IMR-90 (cell line): ENCODE measurements at regions not wholly inside any gene's neighbourhood (a gene's known extent, or its start where the extent isn't known, plus 50 kb on each side); places are given as distances from the start of the nearest gene placed in this dataset.

ENCODE experiments used
- ATAC-seq: fragments of 200-7000 bp; cut with Tn5 transposase; 2 replicates; pipeline ENCODE4 v1.9.1; 2020; ENCODE audit warnings: low read depth, mild to moderate bottlenecking, moderate library complexity
- BruUV-seq: library from RNA; stranded (reverse); fragments of 400-500 nt; replicated peaks from 2 replicates; lab custom pipeline; 2021; lab: Mats Ljungman, UMichigan
- CTCF ChIA-PET: fragments of 300-600 bp; formaldehyde crosslinking; extraction: SDS; loops from one replicate; lab custom pipeline; 2021; ENCODE audit warnings: antibody characterized with exemption; lab: Yijun Ruan, JAX
- POLR2A ChIA-PET: fragments of 300-600 bp; sonication (Branson Sonifier 250); formaldehyde crosslinking; loops from one replicate; lab custom pipeline; 2022; ENCODE audit warnings: antibody characterized with exemption; ENCODE audit not compliant: unreplicated experiment; lab: Charles Lee
- DNase-seq: peaks from one replicate; pipeline ENCODE4 v3.0.0; 2013
- H2AFZ ChIP-seq: replicated peaks from 2 replicates; pipeline ENCODE3; 2013; ENCODE audit warnings: low read length, mild to moderate bottlenecking; ENCODE audit not compliant: poor library complexity
- H2AK5ac ChIP-seq: 2 replicates; pipeline ENCODE4 v1.6.1; 2013; ENCODE audit warnings: low read depth, low read length, inconsistent platforms
- H2AK9ac ChIP-seq: replicated peaks from 2 replicates; pipeline ENCODE3; 2013; ENCODE audit warnings: mild to moderate bottlenecking, low read depth, low read length, moderate library complexity; ENCODE audit not compliant: poor library complexity
- H2BK120ac ChIP-seq: 2 replicates; pipeline ENCODE4 v1.6.1; 2013; ENCODE audit warnings: low read depth, low read length, inconsistent platforms
- H2BK15ac ChIP-seq: 3 replicates; pipeline ENCODE4 v1.6.1; 2013; ENCODE audit warnings: low read depth, low read length, inconsistent platforms
- H2BK20ac ChIP-seq: 2 replicates; pipeline ENCODE4 v1.6.1; 2013; ENCODE audit warnings: low read depth, mild to moderate bottlenecking, inconsistent platforms, low read length, moderate library complexity
- H2BK5ac ChIP-seq: 2 replicates; pipeline ENCODE4 v1.6.1; 2013; ENCODE audit warnings: mild to moderate bottlenecking, low read depth, low read length, inconsistent platforms; ENCODE audit not compliant: poor library complexity, severe bottlenecking
- H3K14ac ChIP-seq: replicated peaks from 2 replicates; pipeline ENCODE4 v1.6.1; 2013; ENCODE audit warnings: low read depth, low read length, inconsistent platforms
- H3K18ac ChIP-seq: 2 replicates; pipeline ENCODE4 v1.6.1; 2013; ENCODE audit warnings: low read depth, low read length, control low read depth
- H3K23ac ChIP-seq: 2 replicates; pipeline ENCODE4 v1.6.1; 2013; ENCODE audit warnings: low read depth, low read length, inconsistent platforms
- H3K27ac ChIP-seq: 2 replicates; pipeline ENCODE4 v1.5.1; 2013; ENCODE audit warnings: mild to moderate bottlenecking, control low read depth, low read length; ENCODE audit not compliant: insufficient read depth
- H3K27me3 ChIP-seq: 2 replicates; pipeline ENCODE4 v1.6.1; 2013; ENCODE audit warnings: low read length; ENCODE audit not compliant: control insufficient read depth, insufficient read depth
- H3K36me3 ChIP-seq: 2 replicates; pipeline ENCODE4 v1.6.1; 2013; ENCODE audit warnings: low read length, mixed read lengths; ENCODE audit not compliant: control insufficient read depth, insufficient read depth
- H3K4ac ChIP-seq: 2 replicates; pipeline ENCODE4 v1.6.1; 2013; ENCODE audit warnings: low read depth, low read length, inconsistent platforms
- H3K4me1 ChIP-seq: 2 replicates; pipeline ENCODE4 v1.6.1; 2013; ENCODE audit warnings: low read length, mixed read lengths; ENCODE audit not compliant: control insufficient read depth, insufficient read depth
- H3K4me2 ChIP-seq: 2 replicates; pipeline ENCODE4 v1.6.1; 2013; ENCODE audit warnings: low read depth, mild to moderate bottlenecking, control low read depth, low read length, moderate library complexity
- H3K4me3 ChIP-seq: 2 replicates; pipeline ENCODE4 v1.5.1; 2013; ENCODE audit warnings: low read depth, mild to moderate bottlenecking, control low read depth, low read length, moderate library complexity; ENCODE audit not compliant: insufficient read depth
- H3K56ac ChIP-seq: 2 replicates; pipeline ENCODE4 v1.6.1; 2013; ENCODE audit warnings: low read length, inconsistent platforms; ENCODE audit not compliant: insufficient read depth; ENCODE audit errors: extremely low read depth
- H3K79me1 ChIP-seq, 2 experiments: 2 replicates each; pipeline ENCODE4 v1.6.1; 2013; ENCODE audit warnings: low read length in 2 of 2, inconsistent platforms in 1 of 2, low read depth in 1 of 2
- H3K9ac ChIP-seq: 2 replicates; pipeline ENCODE4 v1.6.1; 2013; ENCODE audit warnings: low read depth, low read length, control low read depth
- H3K9me1 ChIP-seq: 2 replicates; pipeline ENCODE4 v1.6.1; 2013; ENCODE audit warnings: low read length, inconsistent platforms; ENCODE audit not compliant: insufficient read depth
- H3K9me3 ChIP-seq: 2 replicates; pipeline ENCODE4 v1.6.1; 2013; ENCODE audit warnings: low read length; ENCODE audit not compliant: control insufficient read depth, insufficient read depth
- H4K20me1 ChIP-seq: 2 replicates; pipeline ENCODE4 v1.6.1; 2013; ENCODE audit warnings: low read length, inconsistent platforms; ENCODE audit not compliant: insufficient read depth
- H4K5ac ChIP-seq: 2 replicates; pipeline ENCODE4 v1.6.1; 2013; ENCODE audit warnings: mild to moderate bottlenecking, low read depth, low read length, control low read depth
- H4K8ac ChIP-seq, 2 experiments: 2 replicates each; pipeline ENCODE4 v1.6.1; 2013; ENCODE audit warnings: low read depth in 2 of 2, low read length in 2 of 2, control low read depth in 1 of 2, inconsistent platforms in 1 of 2
- H4K91ac ChIP-seq: 2 replicates; pipeline ENCODE4 v1.6.1; 2013; ENCODE audit warnings: low read depth, low read length, inconsistent platforms; ENCODE audit not compliant: insufficient read depth
- BHLHE40 ChIP-seq: fragments of 150-350 bp; IDR thresholded peaks from 2 replicates; pipeline ENCODE4 v1.6.1; 2016; ENCODE audit warnings: mild to moderate bottlenecking, low read depth, low read length
- CEBPB ChIP-seq: IDR thresholded peaks from 2 replicates; pipeline ENCODE4 v1.6.1; 2012; ENCODE audit warnings: low read depth, low read length, improper control_type of control experiment
- CHD1 ChIP-seq: IDR thresholded peaks from 2 replicates; pipeline ENCODE4 v1.6.1; 2012; ENCODE audit warnings: low read depth, low read length, improper control_type of control experiment
- FOS ChIP-seq: fragments of 150-350 bp; IDR thresholded peaks from 2 replicates; pipeline ENCODE4 v1.6.1; 2016; ENCODE audit warnings: low read depth, low read length
- MAFK ChIP-seq: IDR thresholded peaks from 2 replicates; pipeline ENCODE4 v1.6.1; 2012; ENCODE audit warnings: low read depth, low read length, improper control_type of control experiment
- MAZ ChIP-seq: IDR thresholded peaks from 2 replicates; pipeline ENCODE4 v1.6.1; 2012; ENCODE audit warnings: low read depth, mild to moderate bottlenecking, low read length, improper control_type of control experiment, moderate library complexity, borderline replicate concordance
- MXI1 ChIP-seq: IDR thresholded peaks from 2 replicates; pipeline ENCODE4 v1.6.1; 2012; ENCODE audit warnings: low read depth, mild to moderate bottlenecking, low read length, moderate library complexity, borderline replicate concordance
- NFE2L2 ChIP-seq: fragments of 150-350 bp; IDR thresholded peaks from 2 replicates; pipeline ENCODE4 v1.6.1; 2016; ENCODE audit warnings: low read depth, mild to moderate bottlenecking, low read length
- RAD21 ChIP-seq: IDR thresholded peaks from 2 replicates; pipeline ENCODE4 v1.6.1; 2012; ENCODE audit warnings: low read length, improper control_type of control experiment
- RCOR1 ChIP-seq: IDR thresholded peaks from 2 replicates; pipeline ENCODE4 v1.6.1; 2012; ENCODE audit warnings: mild to moderate bottlenecking, low read length, improper control_type of control experiment; ENCODE audit not compliant: insufficient replicate concordance
- RFX5 ChIP-seq: IDR thresholded peaks from 2 replicates; pipeline ENCODE4 v1.8.0; 2012; ENCODE audit warnings: low read depth, mild to moderate bottlenecking, low read length, moderate library complexity
- SMC3 ChIP-seq: fragments of 150-350 bp; IDR thresholded peaks from 2 replicates; pipeline ENCODE4 v1.6.1; 2016; ENCODE audit warnings: low read depth, mild to moderate bottlenecking, antibody characterized with exemption, low read length, moderate library complexity
- WGBS, 2 experiments: methylation state at CpG; one replicate each; pipeline versions ENCODE4 v1.1.5 to v1.1.7; 2013; ENCODE audit warnings: missing lambda C conversion rate in 2 of 2; ENCODE audit not compliant: insufficient read length in 1 of 2; ENCODE audit errors: extremely low coverage in 2 of 2; 5-methylcytosine and 5-hydroxymethylcytosine counted together
- dilution Hi-C: fragments of 300-500 bp; cut with HindIII; formaldehyde crosslinking; loops from one replicate; pipeline ENCODE4 v1.14.3; 2018; ENCODE audit warnings: low sequenced_read_pairs; ENCODE audit not compliant: unreplicated experiment
- in situ Hi-C: fragments of 300-500 bp; cut with MboI; formaldehyde crosslinking; loops from 3 replicates; pipeline ENCODE4 v1.14.3; 2019; ENCODE audit warnings: low sequenced_read_pairs, inconsistent platforms, mixed read lengths
- intact Hi-C: fragments of 100-400 bp; cut with micrococcal nuclease; formaldehyde crosslinking; loops from 2 replicates; pipeline ENCODE4 v1.10.0; 2022
- TF ChIP-seq, protein P1 (sequence below): fragments of 150-350 bp; IDR thresholded peaks from 2 replicates; pipeline ENCODE4 v1.6.1; 2017; ENCODE audit warnings: mild to moderate bottlenecking, antibody characterized with exemption, low read length, low read depth
- TF ChIP-seq, protein P2 (sequence below): conservative IDR thresholded peaks from 2 replicates; pipeline ENCODE4 v1.5.1; 2012; ENCODE audit warnings: mild to moderate bottlenecking, low read depth, low read length, improper control_type of control experiment
- TF ChIP-seq, protein P3 (sequence below): fragments of 150-350 bp; IDR thresholded peaks from 2 replicates; pipeline ENCODE4 v1.6.1; 2016; ENCODE audit warnings: low read depth, mild to moderate bottlenecking, low read length, moderate library complexity, borderline replicate concordance

DNA sequence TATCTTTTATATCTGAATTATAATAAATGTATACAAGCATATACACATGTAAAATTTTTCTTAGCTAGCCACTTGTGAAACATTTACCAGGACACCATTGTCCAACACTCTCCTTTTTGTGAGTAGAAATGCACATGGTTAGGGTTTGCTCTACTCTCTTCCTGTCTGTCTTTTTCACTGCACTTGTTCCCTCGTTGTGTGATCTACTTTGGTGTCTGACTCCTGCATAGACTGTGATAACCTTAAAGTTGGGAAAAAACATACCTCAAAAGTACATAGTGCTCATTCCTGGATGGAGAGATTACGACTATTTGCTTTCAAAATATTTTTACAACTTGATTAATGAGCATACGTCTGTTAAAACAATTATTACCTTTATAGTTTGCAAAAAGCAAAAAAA is 294.1 kb upstream of the FLRT2 start:
- H2AFZ ChIP-seq: no peak overlapping the region
- H2BK15ac ChIP-seq: no peak overlapping the region
- peaks cover 3% of the 10 kb centered on the region; the same call in 1 of the 2 replicates for H3K9me1 ChIP-seq
- no peaks in the 10 kb centered on the region for H3K79me1 ChIP-seq
- DNase-seq: no peak
- no peak overlapping the region for H2BK120ac ChIP-seq
- WGBS, 2 experiments: 80% methylated on average over 1 of the region's 3 CpGs; no CpG with 5 or more reads in 1 of the 2 experiments
- H2BK20ac ChIP-seq: no peak overlapping the region
- no peak overlapping the region for H3K4me2 ChIP-seq
- no TSS peak for BruUV-seq
- H3K4ac ChIP-seq: no peak overlapping the region
- no peak overlapping the region for H4K8ac ChIP-seq
- H4K91ac ChIP-seq: no peak overlapping the region
- H3K4me1 ChIP-seq: peaks cover 4% of the 10 kb centered on the region; the same call in 1 of the 2 replicates
- H3K9me3 ChIP-seq: no peaks in the 10 kb centered on the region
- H3K27me3 ChIP-seq: no peaks in the 10 kb centered on the region
- intact Hi-C loops (no loop called here), in situ Hi-C loops (no loop called here), dilution Hi-C loops (no loop called here)
- no peak overlapping the region for H2BK5ac ChIP-seq
- H3K4me3 ChIP-seq: no peak overlapping the region
- no peak for TF ChIP-seq MAFK
- no peak for TF ChIP-seq RAD21
- TF ChIP-seq, protein P1, sequence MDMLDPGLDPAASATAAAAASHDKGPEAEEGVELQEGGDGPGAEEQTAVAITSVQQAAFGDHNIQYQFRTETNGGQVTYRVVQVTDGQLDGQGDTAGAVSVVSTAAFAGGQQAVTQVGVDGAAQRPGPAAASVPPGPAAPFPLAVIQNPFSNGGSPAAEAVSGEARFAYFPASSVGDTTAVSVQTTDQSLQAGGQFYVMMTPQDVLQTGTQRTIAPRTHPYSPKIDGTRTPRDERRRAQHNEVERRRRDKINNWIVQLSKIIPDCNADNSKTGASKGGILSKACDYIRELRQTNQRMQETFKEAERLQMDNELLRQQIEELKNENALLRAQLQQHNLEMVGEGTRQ: no peak
- no peak for TF ChIP-seq FOS
- no peak for TF ChIP-seq CEBPB
- no peak for TF ChIP-seq RFX5
- no peak for TF ChIP-seq MXI1
- TF ChIP-seq, protein P2, sequence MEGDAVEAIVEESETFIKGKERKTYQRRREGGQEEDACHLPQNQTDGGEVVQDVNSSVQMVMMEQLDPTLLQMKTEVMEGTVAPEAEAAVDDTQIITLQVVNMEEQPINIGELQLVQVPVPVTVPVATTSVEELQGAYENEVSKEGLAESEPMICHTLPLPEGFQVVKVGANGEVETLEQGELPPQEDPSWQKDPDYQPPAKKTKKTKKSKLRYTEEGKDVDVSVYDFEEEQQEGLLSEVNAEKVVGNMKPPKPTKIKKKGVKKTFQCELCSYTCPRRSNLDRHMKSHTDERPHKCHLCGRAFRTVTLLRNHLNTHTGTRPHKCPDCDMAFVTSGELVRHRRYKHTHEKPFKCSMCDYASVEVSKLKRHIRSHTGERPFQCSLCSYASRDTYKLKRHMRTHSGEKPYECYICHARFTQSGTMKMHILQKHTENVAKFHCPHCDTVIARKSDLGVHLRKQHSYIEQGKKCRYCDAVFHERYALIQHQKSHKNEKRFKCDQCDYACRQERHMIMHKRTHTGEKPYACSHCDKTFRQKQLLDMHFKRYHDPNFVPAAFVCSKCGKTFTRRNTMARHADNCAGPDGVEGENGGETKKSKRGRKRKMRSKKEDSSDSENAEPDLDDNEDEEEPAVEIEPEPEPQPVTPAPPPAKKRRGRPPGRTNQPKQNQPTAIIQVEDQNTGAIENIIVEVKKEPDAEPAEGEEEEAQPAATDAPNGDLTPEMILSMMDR: no peak
- no peak for TF ChIP-seq CHD1
- TF ChIP-seq RCOR1: no peak
- TF ChIP-seq, protein P3, sequence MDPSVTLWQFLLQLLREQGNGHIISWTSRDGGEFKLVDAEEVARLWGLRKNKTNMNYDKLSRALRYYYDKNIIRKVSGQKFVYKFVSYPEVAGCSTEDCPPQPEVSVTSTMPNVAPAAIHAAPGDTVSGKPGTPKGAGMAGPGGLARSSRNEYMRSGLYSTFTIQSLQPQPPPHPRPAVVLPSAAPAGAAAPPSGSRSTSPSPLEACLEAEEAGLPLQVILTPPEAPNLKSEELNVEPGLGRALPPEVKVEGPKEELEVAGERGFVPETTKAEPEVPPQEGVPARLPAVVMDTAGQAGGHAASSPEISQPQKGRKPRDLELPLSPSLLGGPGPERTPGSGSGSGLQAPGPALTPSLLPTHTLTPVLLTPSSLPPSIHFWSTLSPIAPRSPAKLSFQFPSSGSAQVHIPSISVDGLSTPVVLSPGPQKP: no peak
- no peak for TF ChIP-seq NFE2L2
- TF ChIP-seq BHLHE40: no peak
- no peak for TF ChIP-seq MAZ
- TF ChIP-seq SMC3: no peak
- H3K14ac ChIP-seq: no peak overlapping the region
- no peak overlapping the region for H4K5ac ChIP-seq
- no peak for ATAC-seq
- H3K36me3 ChIP-seq: no peaks in the 10 kb centered on the region
- no peak overlapping the region for H3K9ac ChIP-seq
- no peak overlapping the region for H3K27ac ChIP-seq
- ChIA-PET POLR2A (no interaction called here), CTCF (no interaction called here)
- H2AK9ac ChIP-seq: no peak overlapping the region
- no peak overlapping the region for H3K18ac ChIP-seq
- H2AK5ac ChIP-seq: no peak overlapping the region
- no peak overlapping the region for H3K56ac ChIP-seq
- H4K20me1 ChIP-seq: no peaks in the 10 kb centered on the region
- no peak overlapping the region for H3K23ac ChIP-seq
